ENCODE measurements at regions not wholly inside any gene's neighbourhood (a gene's known extent, or its start where the extent isn't known, plus 50 kb on each side); places are given as distances from the start of the nearest gene placed in this dataset.

DNA sequence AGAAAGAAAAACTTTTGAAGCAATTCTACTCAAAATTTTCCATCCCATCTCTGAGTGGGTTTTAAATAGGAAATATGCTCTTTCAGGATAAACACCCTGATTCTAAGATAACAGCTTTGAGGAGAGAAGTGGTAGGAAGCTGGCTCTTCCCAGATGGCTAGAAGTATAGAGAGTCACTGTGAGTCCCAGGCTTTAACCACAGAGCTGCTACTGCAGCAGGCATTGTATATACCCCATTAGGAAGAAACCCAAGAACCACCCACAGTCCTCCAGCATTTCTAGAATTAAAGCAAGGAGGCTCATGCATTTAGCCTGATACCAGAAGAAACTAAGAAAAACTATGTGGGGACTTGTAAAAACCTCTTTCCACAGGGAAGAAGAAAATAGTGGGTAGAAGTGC lies 1405.6 kb upstream of the TENM4 start:
- in situ Hi-C loops (cut with HindIII; ENCODE audit: low pct_ligation_motif_present, low sequenced_read_pairs) = no loop called here
- H3K27me3 ChIP-seq (replicated peaks) = no peaks in the 10 kb centered on the region
- H3K36me3 ChIP-seq (replicated peaks) = no peaks in the 10 kb centered on the region
- no peak overlapping the region for H3K4me3 ChIP-seq (ENCODE audit: low read depth, low read length)
- no peak overlapping the region for H3K27ac ChIP-seq
- TF ChIP-seq, protein P1, sequence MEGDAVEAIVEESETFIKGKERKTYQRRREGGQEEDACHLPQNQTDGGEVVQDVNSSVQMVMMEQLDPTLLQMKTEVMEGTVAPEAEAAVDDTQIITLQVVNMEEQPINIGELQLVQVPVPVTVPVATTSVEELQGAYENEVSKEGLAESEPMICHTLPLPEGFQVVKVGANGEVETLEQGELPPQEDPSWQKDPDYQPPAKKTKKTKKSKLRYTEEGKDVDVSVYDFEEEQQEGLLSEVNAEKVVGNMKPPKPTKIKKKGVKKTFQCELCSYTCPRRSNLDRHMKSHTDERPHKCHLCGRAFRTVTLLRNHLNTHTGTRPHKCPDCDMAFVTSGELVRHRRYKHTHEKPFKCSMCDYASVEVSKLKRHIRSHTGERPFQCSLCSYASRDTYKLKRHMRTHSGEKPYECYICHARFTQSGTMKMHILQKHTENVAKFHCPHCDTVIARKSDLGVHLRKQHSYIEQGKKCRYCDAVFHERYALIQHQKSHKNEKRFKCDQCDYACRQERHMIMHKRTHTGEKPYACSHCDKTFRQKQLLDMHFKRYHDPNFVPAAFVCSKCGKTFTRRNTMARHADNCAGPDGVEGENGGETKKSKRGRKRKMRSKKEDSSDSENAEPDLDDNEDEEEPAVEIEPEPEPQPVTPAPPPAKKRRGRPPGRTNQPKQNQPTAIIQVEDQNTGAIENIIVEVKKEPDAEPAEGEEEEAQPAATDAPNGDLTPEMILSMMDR (IDR thresholded peaks at IDR 0.05; ENCODE audit: low read depth, low read length, missing control alignments) = no peak
- DNase-seq = peak; percentile 4

DNA sequence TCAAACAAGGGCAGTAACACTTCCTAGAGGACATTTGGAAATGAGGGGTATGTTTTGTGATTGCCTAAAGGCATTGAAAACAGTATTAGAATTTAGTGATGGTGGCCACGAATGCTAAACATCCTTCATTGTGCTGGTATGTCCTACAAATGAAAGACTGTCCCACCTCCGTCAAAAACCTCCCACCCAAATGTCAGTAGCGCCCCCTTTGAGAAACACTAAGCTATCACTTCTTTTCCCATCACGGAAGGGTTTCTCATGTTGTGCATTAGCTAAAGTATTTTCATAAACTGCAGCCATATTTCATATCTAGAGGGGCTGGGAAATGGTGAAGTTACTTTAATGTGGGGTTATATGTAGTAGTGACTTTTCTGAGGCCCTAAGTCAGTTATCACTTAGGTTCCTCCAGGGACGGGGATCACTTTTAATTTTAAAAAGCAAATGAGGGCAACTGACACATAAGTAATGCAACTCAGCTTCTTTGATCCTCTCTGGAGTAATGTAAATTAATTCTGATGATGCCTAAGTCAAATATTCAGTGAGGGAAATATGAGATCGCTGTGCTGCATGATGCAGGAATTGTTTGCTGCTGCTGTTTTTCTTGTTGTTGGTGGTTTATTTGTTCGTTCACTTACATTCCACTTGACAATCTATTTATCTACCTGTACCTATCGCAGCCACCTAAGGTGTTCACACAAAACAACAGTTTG lies 1403.4 kb upstream of the TENM4 start:
- H3K4me3 ChIP-seq (ENCODE audit: low read depth, low read length) = no peak overlapping the region
- in situ Hi-C loops (cut with HindIII; ENCODE audit: low pct_ligation_motif_present, low sequenced_read_pairs) = no loop called here

DNA sequence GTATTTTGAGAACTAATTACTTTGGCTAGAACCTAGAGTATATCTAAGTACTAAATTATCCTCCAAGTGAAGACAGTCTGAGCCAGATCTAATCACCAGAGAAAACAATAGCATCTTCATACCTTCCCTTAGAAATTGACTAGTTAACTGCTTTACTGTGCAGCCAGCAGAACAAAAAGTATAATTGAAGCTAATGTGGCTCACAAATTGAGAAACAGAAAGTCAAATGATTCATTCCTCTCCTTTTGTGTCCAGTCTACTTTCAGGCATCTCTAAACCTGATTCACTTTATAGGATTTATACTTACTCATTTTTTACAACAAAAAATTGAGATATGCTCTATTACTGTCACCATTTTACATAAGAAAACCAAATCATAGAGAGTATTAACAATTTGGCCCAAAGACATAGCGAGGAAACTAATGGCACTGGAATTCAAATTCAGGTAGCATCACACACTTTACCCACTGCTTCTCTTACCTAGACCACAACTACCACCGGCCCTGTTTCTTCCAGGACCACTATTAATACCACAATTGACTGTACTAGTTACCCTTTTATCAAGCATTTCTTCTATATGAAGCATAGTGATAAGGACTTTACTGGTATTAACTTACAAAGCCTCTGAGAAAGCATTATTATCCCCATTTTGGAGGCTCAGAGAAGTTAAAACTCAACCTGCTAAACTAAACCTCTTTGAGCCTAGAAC lies 1402.6 kb upstream of the TENM4 start:
- Histone ChIP-seq H3K27ac (no peak overlapping the region), H3K4me3 (ENCODE audit: low read depth, low read length) (no peak overlapping the region), H3K27me3 (replicated peaks) (no peaks in the 10 kb centered on the region), H3K36me3 (replicated peaks) (no peaks in the 10 kb centered on the region)
- in situ Hi-C loops (cut with HindIII; ENCODE audit: low pct_ligation_motif_present, low sequenced_read_pairs) = no loop called here
- TF ChIP-seq, protein P1 (IDR thresholded peaks at IDR 0.05; ENCODE audit: low read depth, low read length, missing control alignments) = no peak
- no peak for DNase-seq

More for the DNA sequence above, 1403.4 kb upstream of the TENM4 start:
- no peak for DNase-seq
- H3K27ac ChIP-seq = no peak overlapping the region
- H3K27me3 ChIP-seq (replicated peaks) = no peaks in the 10 kb centered on the region
- TF ChIP-seq, protein P1 (IDR thresholded peaks at IDR 0.05; ENCODE audit: low read depth, low read length, missing control alignments) = no peak
- no peaks in the 10 kb centered on the region for H3K36me3 ChIP-seq (replicated peaks)

DNA sequence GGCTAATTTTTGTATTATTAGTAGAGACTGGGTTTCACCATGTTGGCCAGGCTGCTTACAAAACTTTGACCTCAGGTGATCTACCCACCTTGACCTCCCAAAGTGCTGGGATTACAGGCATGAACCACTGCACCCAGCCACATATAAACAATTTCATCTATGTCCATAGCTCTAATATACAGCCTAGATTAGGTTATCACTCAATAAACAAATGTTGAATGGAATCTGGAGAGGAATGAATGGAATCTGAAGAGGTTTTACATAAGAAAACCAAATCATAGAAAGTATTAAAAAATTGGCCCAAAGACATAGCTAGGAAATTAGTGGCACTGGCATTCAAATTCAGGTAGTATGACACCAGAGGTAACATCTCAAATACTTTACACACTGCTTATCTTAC lies 1401.4 kb upstream of the TENM4 start:
- in situ Hi-C loops (cut with HindIII; ENCODE audit: low pct_ligation_motif_present, low sequenced_read_pairs) = no loop called here
- H3K27ac ChIP-seq = no peak overlapping the region
- no peak overlapping the region for H3K4me3 ChIP-seq (ENCODE audit: low read depth, low read length)
- DNase-seq = no peak
- H3K27me3 ChIP-seq (replicated peaks) = no peaks in the 10 kb centered on the region
- TF ChIP-seq, protein P1 (IDR thresholded peaks at IDR 0.05; ENCODE audit: low read depth, low read length, missing control alignments) = no peak
- H3K36me3 ChIP-seq (replicated peaks) = no peaks in the 10 kb centered on the region

DNA sequence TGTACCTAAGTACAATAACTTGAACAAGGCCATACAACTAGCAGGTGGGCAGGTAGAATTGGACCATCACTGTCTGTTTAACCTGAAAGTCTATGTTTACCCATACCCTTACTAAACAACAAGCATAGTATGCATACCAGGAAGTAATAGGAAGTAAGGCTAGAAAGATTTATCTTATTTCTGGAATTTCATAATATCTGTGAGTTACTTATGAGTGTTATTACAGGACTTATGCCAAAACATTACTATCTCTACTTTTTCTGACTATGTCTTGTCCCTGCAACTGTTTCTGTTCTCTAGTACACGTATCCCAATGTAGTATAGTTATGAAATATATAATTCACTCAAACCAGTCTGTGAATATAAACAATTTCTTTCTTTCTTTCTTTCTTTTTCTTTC lies 1400.8 kb upstream of the TENM4 start:
- no peak overlapping the region for H3K27ac ChIP-seq
- DNase-seq = no peak
- no peaks in the 10 kb centered on the region for H3K27me3 ChIP-seq (replicated peaks)
- no peak overlapping the region for H3K4me3 ChIP-seq (ENCODE audit: low read depth, low read length)
- in situ Hi-C loops (cut with HindIII; ENCODE audit: low pct_ligation_motif_present, low sequenced_read_pairs) = no loop called here
- TF ChIP-seq, protein P1 (IDR thresholded peaks at IDR 0.05; ENCODE audit: low read depth, low read length, missing control alignments) = no peak
- no peaks in the 10 kb centered on the region for H3K36me3 ChIP-seq (replicated peaks)

All from brain microvascular endothelial cell (primary cell).